ENCODE measurements at regions not wholly inside any gene's neighbourhood (a gene's known extent, or its start where the extent isn't known, plus 50 kb on each side); places are given as distances from the start of the nearest gene placed in this dataset.
"Not testable (repeated sequence)": the region's sequence is repeated elsewhere in the genome, so short reads cannot be mapped to it uniquely, and the experiment has no call there.

- DNase-seq (ENCODE audit: low read depth in 4 of 4, low spot score in 3 of 4), result no peak
These were observed 1652.3 kb upstream of the WWC1 start for GRCh38 chr5:166639151-166639550.

GRCh38 chr5:166640136-166640535 lies 1651.3 kb upstream of the WWC1 start:
- not testable (repeated sequence) for DNase-seq (ENCODE audit: low read depth in 4 of 4, low spot score in 3 of 4)

GRCh38 chr5:166648736-166649135 lies 1642.7 kb upstream of the WWC1 start:
- DNase-seq (ENCODE audit: low read depth in 4 of 4, low spot score in 3 of 4), result no peak

GRCh38 chr5:166649676-166650075 lies 1641.8 kb upstream of the WWC1 start:
- no peak for DNase-seq (ENCODE audit: low read depth in 4 of 4, low spot score in 3 of 4)

GRCh38 chr5:166651234-166651633 lies 1640.2 kb upstream of the WWC1 start:
- DNase-seq (ENCODE audit: low read depth in 4 of 4, low spot score in 3 of 4), result no peak

GRCh38 chr5:166671811-166672210 lies 1619.6 kb upstream of the WWC1 start:
- DNase-seq (ENCODE audit: low read depth in 4 of 4, low spot score in 3 of 4), result no peak

- DNase-seq (ENCODE audit: low read depth in 4 of 4, low spot score in 3 of 4), result no peak
These were observed 1619.0 kb upstream of the WWC1 start for GRCh38 chr5:166672431-166672830.

- no peak for DNase-seq (ENCODE audit: low read depth in 4 of 4, low spot score in 3 of 4)
These were observed 1613.6 kb upstream of the WWC1 start for GRCh38 chr5:166677891-166678290.

- DNase-seq (ENCODE audit: low read depth in 4 of 4, low spot score in 3 of 4), result no peak
These were observed 1612.1 kb upstream of the WWC1 start for GRCh38 chr5:166679331-166679730.

GRCh38 chr5:166695326-166695725 lies 1596.1 kb upstream of the WWC1 start:
- no peak for DNase-seq (ENCODE audit: low read depth in 4 of 4, low spot score in 3 of 4)

- DNase-seq (ENCODE audit: low read depth in 4 of 4, low spot score in 3 of 4), result no peak
These were observed 1583.2 kb upstream of the WWC1 start for GRCh38 chr5:166708291-166708690.

GRCh38 chr5:166709691-166710090 lies 1581.8 kb upstream of the WWC1 start:
- DNase-seq (ENCODE audit: low read depth in 4 of 4, low spot score in 3 of 4), result no peak

- DNase-seq (ENCODE audit: low read depth in 4 of 4, low spot score in 3 of 4), result no peak
These were observed 1581.2 kb upstream of the WWC1 start for GRCh38 chr5:166710271-166710670.

GRCh38 chr5:166712447-166713185 lies 1578.8 kb upstream of the WWC1 start:
- no peak for DNase-seq (ENCODE audit: low read depth in 4 of 4, low spot score in 3 of 4)

GRCh38 chr5:166713295-166713694 lies 1578.2 kb upstream of the WWC1 start:
- DNase-seq (ENCODE audit: low read depth in 4 of 4, low spot score in 3 of 4), result no peak

GRCh38 chr5:166716856-166717492 lies 1574.5 kb upstream of the WWC1 start:
- no peak for DNase-seq (ENCODE audit: low read depth in 4 of 4, low spot score in 3 of 4)

GRCh38 chr5:166719991-166720390 lies 1571.5 kb upstream of the WWC1 start:
- no peak for DNase-seq (ENCODE audit: low read depth in 4 of 4, low spot score in 3 of 4)

- no peak for DNase-seq (ENCODE audit: low read depth in 4 of 4, low spot score in 3 of 4)
These were observed 1568.5 kb upstream of the WWC1 start for GRCh38 chr5:166722939-166723338.

- DNase-seq (ENCODE audit: low read depth in 4 of 4, low spot score in 3 of 4), result no peak
These were observed 1567.2 kb upstream of the WWC1 start for GRCh38 chr5:166724284-166724683.

GRCh38 chr5:166725593-166725992 lies 1565.9 kb upstream of the WWC1 start:
- no peak for DNase-seq (ENCODE audit: low read depth in 4 of 4, low spot score in 3 of 4)

GRCh38 chr5:166726406-166726805 lies 1565.0 kb upstream of the WWC1 start:
- no peak for DNase-seq (ENCODE audit: low read depth in 4 of 4, low spot score in 3 of 4)

- DNase-seq (ENCODE audit: low read depth in 4 of 4, low spot score in 3 of 4), result not testable (repeated sequence)
These were observed 1548.5 kb upstream of the WWC1 start for GRCh38 chr5:166742951-166743350.
